HG02623 (cell line): ENCODE measurements at regions not wholly inside any gene's neighbourhood (a gene's known extent, or its start where the extent isn't known, plus 50 kb on each side); places are given as distances from the start of the nearest gene placed in this dataset.

Source experiments
- ATAC-seq: cut with Tn5 transposase; IDR thresholded peaks from one replicate; pipeline ENCODE4 v1.9.1; 2021; ENCODE audit warnings: moderate library complexity; ENCODE audit not compliant: unreplicated experiment

GRCh38 chr12:77366616-77367015 lies 301.2 kb upstream of the E2F7 start:
- ATAC-seq, result no peak

- ATAC-seq, result no peak
These were observed 299.0 kb upstream of the E2F7 start for GRCh38 chr12:77364400-77364799.

GRCh38 chr12:77362509-77363210 lies 297.3 kb upstream of the E2F7 start:
- ATAC-seq, result no peak

- no peak for ATAC-seq
These were observed 292.3 kb upstream of the E2F7 start for GRCh38 chr12:77357655-77358054.

GRCh38 chr12:77354766-77355362 lies 289.5 kb upstream of the E2F7 start:
- no peak for ATAC-seq

- no peak for ATAC-seq
These were observed 287.6 kb upstream of the E2F7 start for GRCh38 chr12:77352946-77353345.

GRCh38 chr12:77351860-77352259 lies 286.5 kb upstream of the E2F7 start:
- no peak for ATAC-seq

- ATAC-seq, result no peak
These were observed 284.5 kb upstream of the E2F7 start for GRCh38 chr12:77349689-77350370.

GRCh38 chr12:77347017-77347416 lies 281.6 kb upstream of the E2F7 start:
- no peak for ATAC-seq

- ATAC-seq, result no peak
These were observed 280.0 kb upstream of the E2F7 start for GRCh38 chr12:77345336-77345735.

- ATAC-seq, result no peak
These were observed 279.3 kb upstream of the E2F7 start for GRCh38 chr12:77344651-77345050.

GRCh38 chr12:77343291-77343690 lies 277.9 kb upstream of the E2F7 start:
- ATAC-seq, result no peak

- no peak for ATAC-seq
These were observed 276.9 kb upstream of the E2F7 start for GRCh38 chr12:77342253-77342652.

- ATAC-seq, result no peak
These were observed 274.2 kb upstream of the E2F7 start for GRCh38 chr12:77339610-77340009.

- no peak for ATAC-seq
These were observed 272.0 kb upstream of the E2F7 start for GRCh38 chr12:77337362-77337761.

- no peak for ATAC-seq
These were observed 269.4 kb upstream of the E2F7 start for GRCh38 chr12:77334806-77335205.

GRCh38 chr12:77328326-77328725 lies 263.0 kb upstream of the E2F7 start:
- no peak for ATAC-seq

GRCh38 chr12:77325511-77326236 lies 260.3 kb upstream of the E2F7 start:
- ATAC-seq, result no peak

- peak; percentile 90 for ATAC-seq
These were observed 259.5 kb upstream of the E2F7 start for GRCh38 chr12:77324763-77325468.

- ATAC-seq, result no peak
These were observed 259.0 kb upstream of the E2F7 start for GRCh38 chr12:77324416-77324762.

- no peak for ATAC-seq
These were observed 258.5 kb upstream of the E2F7 start for GRCh38 chr12:77323788-77324415.
